ENCODE measurements at regions not wholly inside any gene's neighbourhood (a gene's known extent, or its start where the extent isn't known, plus 50 kb on each side); places are given as distances from the start of the nearest gene placed in this dataset.

DNA sequence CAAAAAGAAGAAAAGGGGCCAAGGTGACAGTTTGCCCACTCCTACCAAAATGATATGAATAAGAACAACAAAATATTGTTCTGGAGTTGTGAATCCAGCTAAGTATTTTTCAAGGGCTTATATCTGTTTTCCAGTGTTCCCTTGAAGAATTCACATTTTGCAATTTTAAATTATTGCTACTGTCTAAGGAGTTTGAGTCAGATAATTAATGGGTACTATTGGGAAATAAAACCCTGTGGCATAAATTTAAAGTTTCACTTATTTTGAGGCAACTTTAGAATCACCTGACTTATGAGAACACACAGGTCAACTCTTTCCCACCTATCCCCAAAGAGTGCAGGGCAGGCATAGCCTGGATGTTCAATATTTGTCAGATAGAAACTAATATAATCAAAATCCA is 188.0 kb upstream of the GHR start:
- no peak for TF ChIP-seq POLR2AphosphoS5 (IDR thresholded peaks at IDR 0.05; ENCODE audit: low read depth, low read length)
- TF ChIP-seq, protein P1, sequence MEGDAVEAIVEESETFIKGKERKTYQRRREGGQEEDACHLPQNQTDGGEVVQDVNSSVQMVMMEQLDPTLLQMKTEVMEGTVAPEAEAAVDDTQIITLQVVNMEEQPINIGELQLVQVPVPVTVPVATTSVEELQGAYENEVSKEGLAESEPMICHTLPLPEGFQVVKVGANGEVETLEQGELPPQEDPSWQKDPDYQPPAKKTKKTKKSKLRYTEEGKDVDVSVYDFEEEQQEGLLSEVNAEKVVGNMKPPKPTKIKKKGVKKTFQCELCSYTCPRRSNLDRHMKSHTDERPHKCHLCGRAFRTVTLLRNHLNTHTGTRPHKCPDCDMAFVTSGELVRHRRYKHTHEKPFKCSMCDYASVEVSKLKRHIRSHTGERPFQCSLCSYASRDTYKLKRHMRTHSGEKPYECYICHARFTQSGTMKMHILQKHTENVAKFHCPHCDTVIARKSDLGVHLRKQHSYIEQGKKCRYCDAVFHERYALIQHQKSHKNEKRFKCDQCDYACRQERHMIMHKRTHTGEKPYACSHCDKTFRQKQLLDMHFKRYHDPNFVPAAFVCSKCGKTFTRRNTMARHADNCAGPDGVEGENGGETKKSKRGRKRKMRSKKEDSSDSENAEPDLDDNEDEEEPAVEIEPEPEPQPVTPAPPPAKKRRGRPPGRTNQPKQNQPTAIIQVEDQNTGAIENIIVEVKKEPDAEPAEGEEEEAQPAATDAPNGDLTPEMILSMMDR (IDR thresholded peaks at IDR 0.05 in 2 of 3, conservative IDR thresholded peaks at IDR 0.05 in 1 of 3; ENCODE audit: borderline replicate concordance in 1 of 3, insufficient read depth in 1 of 3, low read depth in 2 of 3, low read length in 2 of 3): no peak
- no peak for TF ChIP-seq RAD21 (IDR thresholded peaks at IDR 0.05; ENCODE audit: low read depth)
- no peak for TF ChIP-seq POLR2A (IDR thresholded peaks at IDR 0.05; ENCODE audit: borderline replicate concordance, extremely low read depth, insufficient read depth, insufficient read length)
- no peak for TF ChIP-seq EZH2 (IDR thresholded peaks at IDR 0.05)
- TF ChIP-seq CEBPB (IDR thresholded peaks at IDR 0.05; ENCODE audit: low read depth): no peak
